Panc1 (cell line): ENCODE measurements at regions not wholly inside any gene's neighbourhood (a gene's known extent, or its start where the extent isn't known, plus 50 kb on each side); places are given as distances from the start of the nearest gene placed in this dataset.

ENCODE experiments used
- POLR2AphosphoS5 ChIP-seq: IDR thresholded peaks from 2 replicates; pipeline ENCODE4 v1.6.1; 2012; ENCODE audit warnings: mild to moderate bottlenecking, low read depth, low read length, moderate library complexity
- TCF7L2 ChIP-seq: IDR thresholded peaks from 2 replicates; pipeline ENCODE4 v1.6.1; 2011; ENCODE audit warnings: mild to moderate bottlenecking, low read depth, low read length, inconsistent platforms
- TF ChIP-seq, protein P1 (sequence below): fragments of 450-650 bp; IDR thresholded peaks from 2 replicates; pipeline ENCODE4 v1.5.1; 2017; ENCODE audit warnings: mild to moderate bottlenecking
- TF ChIP-seq, protein P2 (sequence below), 2 experiments: IDR thresholded peaks; 2 replicates each; pipeline ENCODE4 v1.6.1; 2011 to 2012; ENCODE audit warnings: low read depth in 2 of 2, control low read depth in 1 of 2, low read length in 1 of 2, mild to moderate bottlenecking in 1 of 2, moderate library complexity in 1 of 2; ENCODE audit not compliant: insufficient read depth in 1 of 2

DNA sequence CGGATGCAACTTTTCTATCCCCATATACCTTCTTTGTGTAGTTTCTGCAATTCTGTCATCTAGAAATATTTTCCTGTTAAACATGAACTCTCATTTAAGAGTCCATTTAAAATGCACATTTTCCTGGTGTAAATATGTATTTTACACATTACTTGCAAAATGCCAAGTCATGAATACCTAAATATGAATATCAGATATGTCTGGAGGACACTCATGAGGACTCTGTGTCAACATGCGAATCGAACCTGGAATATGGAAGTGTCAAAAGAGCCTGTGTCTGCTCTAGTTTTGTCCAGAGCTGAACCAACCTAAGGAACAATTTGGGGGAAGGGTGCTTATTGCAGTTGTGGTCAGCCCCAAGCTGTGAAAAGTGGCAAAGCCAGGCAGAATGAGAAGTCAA is 163.7 kb upstream of the CELF2 start:
- TF ChIP-seq, protein P1, sequence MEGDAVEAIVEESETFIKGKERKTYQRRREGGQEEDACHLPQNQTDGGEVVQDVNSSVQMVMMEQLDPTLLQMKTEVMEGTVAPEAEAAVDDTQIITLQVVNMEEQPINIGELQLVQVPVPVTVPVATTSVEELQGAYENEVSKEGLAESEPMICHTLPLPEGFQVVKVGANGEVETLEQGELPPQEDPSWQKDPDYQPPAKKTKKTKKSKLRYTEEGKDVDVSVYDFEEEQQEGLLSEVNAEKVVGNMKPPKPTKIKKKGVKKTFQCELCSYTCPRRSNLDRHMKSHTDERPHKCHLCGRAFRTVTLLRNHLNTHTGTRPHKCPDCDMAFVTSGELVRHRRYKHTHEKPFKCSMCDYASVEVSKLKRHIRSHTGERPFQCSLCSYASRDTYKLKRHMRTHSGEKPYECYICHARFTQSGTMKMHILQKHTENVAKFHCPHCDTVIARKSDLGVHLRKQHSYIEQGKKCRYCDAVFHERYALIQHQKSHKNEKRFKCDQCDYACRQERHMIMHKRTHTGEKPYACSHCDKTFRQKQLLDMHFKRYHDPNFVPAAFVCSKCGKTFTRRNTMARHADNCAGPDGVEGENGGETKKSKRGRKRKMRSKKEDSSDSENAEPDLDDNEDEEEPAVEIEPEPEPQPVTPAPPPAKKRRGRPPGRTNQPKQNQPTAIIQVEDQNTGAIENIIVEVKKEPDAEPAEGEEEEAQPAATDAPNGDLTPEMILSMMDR = no peak
- TF ChIP-seq POLR2AphosphoS5 = no peak
- no peak for TF ChIP-seq TCF7L2
- TF ChIP-seq, protein P2, sequence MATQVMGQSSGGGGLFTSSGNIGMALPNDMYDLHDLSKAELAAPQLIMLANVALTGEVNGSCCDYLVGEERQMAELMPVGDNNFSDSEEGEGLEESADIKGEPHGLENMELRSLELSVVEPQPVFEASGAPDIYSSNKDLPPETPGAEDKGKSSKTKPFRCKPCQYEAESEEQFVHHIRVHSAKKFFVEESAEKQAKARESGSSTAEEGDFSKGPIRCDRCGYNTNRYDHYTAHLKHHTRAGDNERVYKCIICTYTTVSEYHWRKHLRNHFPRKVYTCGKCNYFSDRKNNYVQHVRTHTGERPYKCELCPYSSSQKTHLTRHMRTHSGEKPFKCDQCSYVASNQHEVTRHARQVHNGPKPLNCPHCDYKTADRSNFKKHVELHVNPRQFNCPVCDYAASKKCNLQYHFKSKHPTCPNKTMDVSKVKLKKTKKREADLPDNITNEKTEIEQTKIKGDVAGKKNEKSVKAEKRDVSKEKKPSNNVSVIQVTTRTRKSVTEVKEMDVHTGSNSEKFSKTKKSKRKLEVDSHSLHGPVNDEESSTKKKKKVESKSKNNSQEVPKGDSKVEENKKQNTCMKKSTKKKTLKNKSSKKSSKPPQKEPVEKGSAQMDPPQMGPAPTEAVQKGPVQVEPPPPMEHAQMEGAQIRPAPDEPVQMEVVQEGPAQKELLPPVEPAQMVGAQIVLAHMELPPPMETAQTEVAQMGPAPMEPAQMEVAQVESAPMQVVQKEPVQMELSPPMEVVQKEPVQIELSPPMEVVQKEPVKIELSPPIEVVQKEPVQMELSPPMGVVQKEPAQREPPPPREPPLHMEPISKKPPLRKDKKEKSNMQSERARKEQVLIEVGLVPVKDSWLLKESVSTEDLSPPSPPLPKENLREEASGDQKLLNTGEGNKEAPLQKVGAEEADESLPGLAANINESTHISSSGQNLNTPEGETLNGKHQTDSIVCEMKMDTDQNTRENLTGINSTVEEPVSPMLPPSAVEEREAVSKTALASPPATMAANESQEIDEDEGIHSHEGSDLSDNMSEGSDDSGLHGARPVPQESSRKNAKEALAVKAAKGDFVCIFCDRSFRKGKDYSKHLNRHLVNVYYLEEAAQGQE (IDR thresholded peaks at IDR 0.05; ENCODE audit: insufficient read depth in 1 of 2, low read depth in 2 of 2, low read length in 1 of 2) = no peak
